ENCODE measurements at regions not wholly inside any gene's neighbourhood (a gene's known extent, or its start where the extent isn't known, plus 50 kb on each side); places are given as distances from the start of the nearest gene placed in this dataset.

GRCh38 chr14:55849833-55850232, 268.4 kb upstream of the PELI2 start:
- H3K9me2 ChIP-seq (ENCODE audit: insufficient read depth) = peaks cover 21% of the 10 kb centered on the region
- DNase-seq (ENCODE audit: low spot score) (no peak), ATAC-seq (no peak)
- Mint-ChIP-seq H3K9me3 (peaks cover 4% of the 10 kb centered on the region), H3K27ac (no peak overlapping the region), H3K27me3 (ENCODE audit: insufficient read depth, low read depth, poor library complexity) (peaks cover 2% of the 10 kb centered on the region), H3K4me3 (no peak overlapping the region), H3K36me3 (ENCODE audit: low read depth) (no peaks in the 10 kb centered on the region), H3K4me1 (no peaks in the 10 kb centered on the region)
- H3K27me3 ChIP-seq (ENCODE audit: insufficient read depth) = no peaks in the 10 kb centered on the region
- no peak overlapping the region for H3K4me2 ChIP-seq
- H3K79me2 ChIP-seq (replicated peaks; ENCODE audit: insufficient read depth) = no peaks in the 10 kb centered on the region
- no peak overlapping the region for H3K4me3 ChIP-seq
- H2AFZ ChIP-seq = no peak overlapping the region
- no peaks in the 10 kb centered on the region for H3K36me3 ChIP-seq (ENCODE audit: insufficient read depth)
- H3K27ac ChIP-seq (ENCODE audit: low read depth) = no peak overlapping the region
- peak; percentile 22 for TF ChIP-seq REST (IDR thresholded peaks at IDR 0.05; ENCODE audit: unreplicated experiment)
- no peak for TF ChIP-seq EZH2 (IDR thresholded peaks at IDR 0.05; ENCODE audit: low read depth, unreplicated experiment)
- H3K4me1 ChIP-seq (ENCODE audit: insufficient read depth) = no peaks in the 10 kb centered on the region
- H4K20me1 ChIP-seq (replicated peaks; ENCODE audit: insufficient read depth) = no peaks in the 10 kb centered on the region
- H3F3A ChIP-seq (replicated peaks; ENCODE audit: low read depth) = no peaks in the 10 kb centered on the region

GRCh38 chr14:55850825-55851241, 267.4 kb upstream of the PELI2 start:
- Histone ChIP-seq H3K36me3 (ENCODE audit: insufficient read depth) (no peaks in the 10 kb centered on the region), H4K20me1 (replicated peaks; ENCODE audit: insufficient read depth) (no peaks in the 10 kb centered on the region), H3F3A (replicated peaks; ENCODE audit: low read depth) (no peaks in the 10 kb centered on the region), H3K4me2 (no peak overlapping the region), H3K79me2 (replicated peaks; ENCODE audit: insufficient read depth) (no peaks in the 10 kb centered on the region), H3K27me3 (ENCODE audit: insufficient read depth) (no peaks in the 10 kb centered on the region), H3K4me1 (ENCODE audit: insufficient read depth) (no peaks in the 10 kb centered on the region), H3K27ac (ENCODE audit: low read depth) (no peak overlapping the region), H3K9me2 (ENCODE audit: insufficient read depth) (peaks cover 21% of the 10 kb centered on the region), H2AFZ (no peak overlapping the region), H3K4me3 (no peak overlapping the region)
- Mint-ChIP-seq H3K27me3 (ENCODE audit: insufficient read depth, low read depth, poor library complexity) (peaks cover 2% of the 10 kb centered on the region), H3K27ac (no peak overlapping the region), H3K4me1 (no peaks in the 10 kb centered on the region), H3K36me3 (ENCODE audit: low read depth) (no peaks in the 10 kb centered on the region), H3K9me3 (no peaks in the 10 kb centered on the region; the same call in 1 of the 3 replicates), H3K4me3 (no peak overlapping the region)
- ATAC-seq (no peak), DNase-seq (ENCODE audit: low spot score) (no peak)
- TF ChIP-seq REST (IDR thresholded peaks at IDR 0.05; ENCODE audit: unreplicated experiment) (no peak), ZNF114 (CRISPR knock-in tag; IDR thresholded peaks at IDR 0.05) (no peak), ETS1 (IDR thresholded peaks at IDR 0.05) (no peak), ZNF462 (CRISPR knock-in tag; IDR thresholded peaks at IDR 0.05) (no peak), CREB1 (CRISPR knock-in tag; IDR thresholded peaks at IDR 0.05; ENCODE audit: low read depth) (no peak)

Data from GM23338 (cell line).